VCaP (cell line): ENCODE measurements at regions not wholly inside any gene's neighbourhood (a gene's known extent, or its start where the extent isn't known, plus 50 kb on each side); places are given as distances from the start of the nearest gene placed in this dataset.

Source experiments
- H3K27ac ChIP-seq: fragments of 450-650 bp; 2 replicates; pipeline ENCODE4 v1.5.1; 2017
- TF ChIP-seq, protein P1 (sequence below): fragments of 450-650 bp; conservative IDR thresholded peaks from 2 replicates; pipeline ENCODE4 v1.5.1; 2017; ENCODE audit warnings: mild to moderate bottlenecking, moderate library complexity

DNA sequence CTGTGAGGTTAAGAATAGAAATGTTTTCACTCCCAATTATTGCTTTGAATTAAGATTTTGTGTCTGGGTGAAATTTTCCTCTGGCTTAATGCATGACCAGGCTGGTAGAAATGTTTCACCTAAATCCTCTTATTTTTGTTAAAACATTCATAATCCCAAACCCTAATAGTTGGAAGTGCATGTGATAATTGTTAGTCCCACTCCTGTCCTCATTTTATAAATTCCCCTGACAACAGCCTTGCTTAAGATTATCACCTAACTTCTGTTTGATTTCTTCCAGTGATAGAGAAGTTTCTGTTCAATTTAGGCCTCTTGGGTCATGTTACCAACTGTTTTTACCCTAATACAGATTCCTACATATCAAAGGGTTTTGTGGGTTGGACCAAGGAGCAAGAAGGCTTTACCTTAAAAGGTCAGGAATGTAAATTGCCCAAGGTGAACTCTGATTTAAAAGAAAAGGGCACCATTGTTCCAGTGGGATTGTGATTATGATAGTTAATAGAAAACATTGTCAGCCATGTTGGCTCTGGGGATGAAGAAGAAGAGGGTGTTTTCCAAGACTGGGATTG is 158.7 kb upstream of the CENPW start:
- TF ChIP-seq, protein P1, sequence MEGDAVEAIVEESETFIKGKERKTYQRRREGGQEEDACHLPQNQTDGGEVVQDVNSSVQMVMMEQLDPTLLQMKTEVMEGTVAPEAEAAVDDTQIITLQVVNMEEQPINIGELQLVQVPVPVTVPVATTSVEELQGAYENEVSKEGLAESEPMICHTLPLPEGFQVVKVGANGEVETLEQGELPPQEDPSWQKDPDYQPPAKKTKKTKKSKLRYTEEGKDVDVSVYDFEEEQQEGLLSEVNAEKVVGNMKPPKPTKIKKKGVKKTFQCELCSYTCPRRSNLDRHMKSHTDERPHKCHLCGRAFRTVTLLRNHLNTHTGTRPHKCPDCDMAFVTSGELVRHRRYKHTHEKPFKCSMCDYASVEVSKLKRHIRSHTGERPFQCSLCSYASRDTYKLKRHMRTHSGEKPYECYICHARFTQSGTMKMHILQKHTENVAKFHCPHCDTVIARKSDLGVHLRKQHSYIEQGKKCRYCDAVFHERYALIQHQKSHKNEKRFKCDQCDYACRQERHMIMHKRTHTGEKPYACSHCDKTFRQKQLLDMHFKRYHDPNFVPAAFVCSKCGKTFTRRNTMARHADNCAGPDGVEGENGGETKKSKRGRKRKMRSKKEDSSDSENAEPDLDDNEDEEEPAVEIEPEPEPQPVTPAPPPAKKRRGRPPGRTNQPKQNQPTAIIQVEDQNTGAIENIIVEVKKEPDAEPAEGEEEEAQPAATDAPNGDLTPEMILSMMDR, result no peak
- H3K27ac ChIP-seq, result no peak overlapping the region

DNA sequence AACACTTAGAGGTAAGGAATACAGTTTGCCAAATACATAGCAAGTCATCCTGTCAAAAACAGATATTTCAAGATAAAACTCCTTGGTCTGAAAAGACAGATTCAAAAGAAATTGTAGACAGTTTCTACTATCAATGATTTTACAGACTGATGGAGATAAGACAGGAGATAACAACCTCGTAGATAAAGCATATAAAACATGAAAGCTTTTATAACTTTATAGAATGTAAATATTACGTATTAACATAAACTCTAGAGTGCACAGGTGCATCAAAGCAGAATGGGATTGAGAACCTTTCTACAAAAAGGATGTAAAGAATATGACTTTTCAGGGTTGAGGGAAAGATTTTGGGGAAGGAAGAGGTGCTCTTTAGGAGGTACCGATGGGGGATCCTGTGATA is 158.0 kb upstream of the CENPW start:
- TF ChIP-seq, protein P1, result no peak
- no peak overlapping the region for H3K27ac ChIP-seq

DNA sequence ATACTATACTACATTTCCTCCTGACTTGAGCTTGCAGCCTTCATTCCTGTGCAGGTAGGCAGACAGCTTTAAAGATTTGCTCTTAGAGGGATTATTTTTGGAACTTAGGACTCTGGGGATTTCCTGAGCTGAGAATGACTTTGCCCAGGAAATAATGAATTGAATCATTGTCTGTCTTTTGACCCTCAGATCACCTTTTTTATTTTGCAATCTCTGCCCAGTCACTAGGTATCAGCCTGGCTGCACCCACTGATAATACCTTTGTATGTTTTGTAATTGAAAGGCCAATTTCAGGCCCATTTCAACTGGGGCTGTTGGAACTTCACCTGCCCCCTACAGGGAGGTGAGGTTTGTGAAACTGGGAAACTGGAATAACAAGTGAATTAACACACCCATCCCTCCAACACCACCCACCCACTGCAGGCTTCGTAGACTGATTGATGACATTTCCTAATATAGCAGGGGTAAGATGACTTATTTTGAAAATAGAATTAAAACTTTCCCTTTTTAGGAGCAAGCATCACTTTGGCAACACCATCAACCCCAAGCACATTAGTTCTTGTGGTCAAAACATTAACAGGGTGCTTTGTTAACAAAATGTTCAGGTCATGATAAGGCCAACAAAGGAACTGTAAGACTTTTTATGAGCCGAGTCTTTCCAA is 157.1 kb upstream of the CENPW start:
- no peak overlapping the region for H3K27ac ChIP-seq
- TF ChIP-seq, protein P1, result no peak

DNA sequence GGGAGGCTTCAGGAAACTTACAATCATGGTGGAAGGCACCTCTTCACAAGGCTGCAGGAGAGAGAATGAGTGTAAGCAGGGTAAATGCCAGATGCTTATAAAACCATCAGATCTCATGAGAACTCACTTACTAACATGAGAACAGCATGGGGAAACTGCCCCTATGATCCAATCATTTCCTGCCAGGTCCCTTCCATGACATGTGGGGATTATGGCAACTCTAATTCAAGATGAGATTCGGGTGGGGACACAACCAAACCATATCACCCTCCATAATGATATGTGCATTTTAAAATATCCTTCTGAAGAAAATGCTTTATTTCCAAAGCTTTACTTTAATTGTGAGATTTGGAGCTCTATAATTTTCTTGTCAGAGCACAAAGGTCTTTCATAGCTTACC is 154.1 kb upstream of the CENPW start:
- H3K27ac ChIP-seq, result no peak overlapping the region
- TF ChIP-seq, protein P1, result no peak

DNA sequence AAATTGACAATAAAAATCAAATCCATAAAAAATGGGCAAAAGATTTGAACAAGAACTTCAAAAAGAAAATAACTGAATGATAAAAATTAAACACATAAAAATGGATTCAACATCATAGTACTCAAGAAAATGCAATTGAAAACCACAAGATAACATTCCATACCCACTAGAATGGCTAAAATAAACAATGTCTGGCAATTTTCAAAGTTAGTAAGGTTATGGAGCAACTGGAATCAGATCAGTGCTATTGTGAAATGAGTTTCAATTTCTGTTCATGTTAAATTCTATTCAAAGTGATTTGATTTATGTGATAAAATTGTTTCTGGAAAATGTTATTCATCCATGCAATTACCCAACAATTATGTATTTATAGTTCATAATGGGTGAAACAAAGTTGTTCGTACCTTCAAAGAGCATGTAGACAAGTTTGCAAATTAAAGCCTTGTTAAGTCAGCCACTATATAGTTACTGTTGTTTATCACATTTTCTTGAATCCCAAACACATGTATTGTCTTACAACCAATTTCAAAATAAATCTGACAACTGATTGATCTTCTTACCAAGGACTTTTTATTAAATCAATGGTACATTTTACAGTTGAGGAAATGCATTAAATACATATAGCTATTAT is 151.5 kb upstream of the CENPW start:
- TF ChIP-seq, protein P1, result no peak

DNA sequence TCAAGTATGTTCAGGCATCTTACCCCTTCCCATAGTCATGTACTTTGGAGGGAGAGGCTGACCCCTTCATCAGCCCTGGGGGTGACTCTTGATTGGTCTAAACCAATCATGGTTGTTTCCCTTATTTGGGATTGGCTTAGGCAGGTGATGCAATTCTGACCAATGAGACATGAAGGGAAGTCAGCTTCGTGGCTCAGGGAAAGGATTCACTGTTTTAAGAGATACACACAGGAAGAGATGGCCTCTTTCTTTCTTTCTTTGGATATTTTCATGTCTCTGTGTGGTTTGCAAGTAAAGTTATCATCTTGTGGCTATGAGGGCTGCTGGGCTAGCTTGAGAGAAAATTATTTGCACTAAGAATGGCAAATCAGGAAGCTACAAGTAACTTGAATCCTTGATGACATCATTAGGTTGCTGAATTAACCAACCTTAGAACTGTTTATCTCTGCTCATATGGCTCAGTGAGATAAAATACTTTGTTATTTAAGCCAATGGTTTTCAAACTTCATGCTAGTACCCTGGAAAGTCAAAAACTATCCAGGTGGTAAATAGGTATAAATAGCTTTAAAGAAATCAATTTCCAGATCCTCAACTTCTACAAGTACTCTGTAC is 144.2 kb upstream of the CENPW start:
- TF ChIP-seq, protein P1, result no peak
- no peak overlapping the region for H3K27ac ChIP-seq

More for the DNA sequence above, 151.5 kb upstream of the CENPW start:
- H3K27ac ChIP-seq, result no peak overlapping the region

DNA sequence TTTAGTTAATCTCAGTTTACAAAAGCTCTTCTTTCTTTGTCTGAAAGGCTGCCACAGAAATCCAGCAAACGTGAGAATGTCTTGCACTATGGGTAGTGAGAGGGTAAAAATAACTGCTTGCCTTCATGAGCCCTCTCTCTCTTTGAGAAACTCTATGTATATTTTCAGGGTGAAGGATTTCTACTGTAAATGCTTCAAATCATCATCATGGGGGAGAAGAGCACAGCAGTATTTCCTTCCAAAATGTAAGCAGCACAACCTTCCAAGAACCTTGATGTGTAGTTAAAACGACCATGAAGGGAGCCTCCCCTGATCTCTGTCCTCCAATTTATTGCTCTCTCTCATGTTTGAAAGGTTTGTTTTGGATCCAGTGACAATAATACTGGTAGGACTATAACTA is 141.3 kb upstream of the CENPW start:
- TF ChIP-seq, protein P1, result no peak
- H3K27ac ChIP-seq, result no peak overlapping the region
